ENCODE measurements at regions not wholly inside any gene's neighbourhood (a gene's known extent, or its start where the extent isn't known, plus 50 kb on each side); places are given as distances from the start of the nearest gene placed in this dataset.

GRCh38 chr6:90891355-90891754 is 304.5 kb upstream of the MAP3K7 start:
- TF ChIP-seq CTCF (conservative IDR thresholded peaks at IDR 0.05 in 1 of 2, IDR thresholded peaks at IDR 0.05 in 1 of 2; ENCODE audit: low read depth in 1 of 2, low read length in 2 of 2): no peak
- TF ChIP-seq EZH2 (IDR thresholded peaks at IDR 0.05; ENCODE audit: low read length, missing control alignments): no peak

All from fibroblast of lung (primary cell).